ENCODE measurements at regions not wholly inside any gene's neighbourhood (a gene's known extent, or its start where the extent isn't known, plus 50 kb on each side); places are given as distances from the start of the nearest gene placed in this dataset.

- Histone ChIP-seq H3K4me3 (replicated peaks; ENCODE audit: insufficient read depth, low read length) (no peak overlapping the region), H3K27ac (replicated peaks) (no peak overlapping the region), H3K27me3 (ENCODE audit: insufficient read depth, poor library complexity, severe bottlenecking) (no peaks in the 10 kb centered on the region)
- TF ChIP-seq SPI1 (IDR thresholded peaks at IDR 0.05; ENCODE audit: borderline replicate concordance, low read depth) (no peak), CTCF (IDR thresholded peaks at IDR 0.05; ENCODE audit: insufficient read depth, low read length) (no peak), POLR2AphosphoS5 (IDR thresholded peaks at IDR 0.05; ENCODE audit: low read depth) (no peak), GABPA (IDR thresholded peaks at IDR 0.05; ENCODE audit: low read depth) (no peak), REST (IDR thresholded peaks at IDR 0.05; ENCODE audit: insufficient replicate concordance, low read depth) (no peak)
- no peak for DNase-seq (ENCODE audit: low read depth in 1 of 2, low spot score in 1 of 2)
These were observed 102.9 kb upstream of the ETV1 start for GRCh38 chr7:14092331-14092730.

- Histone ChIP-seq H3K27ac (replicated peaks) (no peak overlapping the region), H3K4me3 (replicated peaks; ENCODE audit: insufficient read depth, low read length) (no peak overlapping the region), H3K27me3 (ENCODE audit: insufficient read depth, poor library complexity, severe bottlenecking) (no peaks in the 10 kb centered on the region)
- no peak for DNase-seq (ENCODE audit: low read depth in 1 of 2, low spot score in 1 of 2)
- TF ChIP-seq REST (IDR thresholded peaks at IDR 0.05; ENCODE audit: insufficient replicate concordance, low read depth) (no peak), POLR2AphosphoS5 (IDR thresholded peaks at IDR 0.05; ENCODE audit: low read depth) (no peak), CTCF (IDR thresholded peaks at IDR 0.05; ENCODE audit: insufficient read depth, low read length) (no peak), GABPA (IDR thresholded peaks at IDR 0.05; ENCODE audit: low read depth) (no peak), SPI1 (IDR thresholded peaks at IDR 0.05; ENCODE audit: borderline replicate concordance, low read depth) (no peak)
These were observed 96.4 kb upstream of the ETV1 start for GRCh38 chr7:14085901-14086300.

GRCh38 chr7:14083761-14084160, 94.3 kb upstream of the ETV1 start:
- H3K4me3 ChIP-seq (replicated peaks; ENCODE audit: insufficient read depth, low read length) = no peak overlapping the region
- no peak for TF ChIP-seq GABPA (IDR thresholded peaks at IDR 0.05; ENCODE audit: low read depth)
- no peak for TF ChIP-seq CTCF (IDR thresholded peaks at IDR 0.05; ENCODE audit: insufficient read depth, low read length)
- TF ChIP-seq POLR2AphosphoS5 (IDR thresholded peaks at IDR 0.05; ENCODE audit: low read depth) = no peak
- TF ChIP-seq REST (IDR thresholded peaks at IDR 0.05; ENCODE audit: insufficient replicate concordance, low read depth) = no peak
- no peak for TF ChIP-seq SPI1 (IDR thresholded peaks at IDR 0.05; ENCODE audit: borderline replicate concordance, low read depth)
- H3K27me3 ChIP-seq (ENCODE audit: insufficient read depth, poor library complexity, severe bottlenecking) = no peaks in the 10 kb centered on the region

More at GRCh38 chr7:14083761-14084160, 94.3 kb upstream of the ETV1 start:
- no peak for DNase-seq (ENCODE audit: low read depth in 1 of 2, low spot score in 1 of 2)
- no peak overlapping the region for H3K27ac ChIP-seq (replicated peaks)

Measured in HL-60 (cell line).